Nucleus accumbens (tissue), 56 donors: ENCODE measurements at regions not wholly inside any gene's neighbourhood (a gene's known extent, or its start where the extent isn't known, plus 50 kb on each side); places are given as distances from the start of the nearest gene placed in this dataset.

Source experiments
- DNase-seq, 56 donors: peaks; one replicate each; lab custom pipeline; 2025; lab: John Stamatoyannopoulos, UW

DNA sequence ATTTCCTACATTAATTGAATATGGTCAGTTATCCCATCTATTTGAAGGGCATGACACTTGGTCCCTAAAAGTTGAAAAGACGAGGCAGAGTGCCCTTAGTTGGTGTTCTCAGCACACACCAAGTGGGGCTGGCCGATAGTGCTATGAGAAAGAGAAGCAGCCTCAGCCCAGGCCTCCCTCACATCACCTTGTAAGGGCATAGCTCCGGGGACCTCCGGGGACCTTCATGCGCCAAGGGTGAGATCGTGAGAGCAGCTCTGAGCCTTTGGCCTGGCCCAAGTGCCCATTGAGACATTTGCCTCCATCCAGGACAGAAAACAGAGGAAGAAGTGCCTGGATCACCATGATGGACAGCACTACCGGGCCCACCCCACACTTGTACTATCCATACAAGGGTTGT lies 244.3 kb upstream of the COPS8 start:
- no peak for DNase-seq

DNA sequence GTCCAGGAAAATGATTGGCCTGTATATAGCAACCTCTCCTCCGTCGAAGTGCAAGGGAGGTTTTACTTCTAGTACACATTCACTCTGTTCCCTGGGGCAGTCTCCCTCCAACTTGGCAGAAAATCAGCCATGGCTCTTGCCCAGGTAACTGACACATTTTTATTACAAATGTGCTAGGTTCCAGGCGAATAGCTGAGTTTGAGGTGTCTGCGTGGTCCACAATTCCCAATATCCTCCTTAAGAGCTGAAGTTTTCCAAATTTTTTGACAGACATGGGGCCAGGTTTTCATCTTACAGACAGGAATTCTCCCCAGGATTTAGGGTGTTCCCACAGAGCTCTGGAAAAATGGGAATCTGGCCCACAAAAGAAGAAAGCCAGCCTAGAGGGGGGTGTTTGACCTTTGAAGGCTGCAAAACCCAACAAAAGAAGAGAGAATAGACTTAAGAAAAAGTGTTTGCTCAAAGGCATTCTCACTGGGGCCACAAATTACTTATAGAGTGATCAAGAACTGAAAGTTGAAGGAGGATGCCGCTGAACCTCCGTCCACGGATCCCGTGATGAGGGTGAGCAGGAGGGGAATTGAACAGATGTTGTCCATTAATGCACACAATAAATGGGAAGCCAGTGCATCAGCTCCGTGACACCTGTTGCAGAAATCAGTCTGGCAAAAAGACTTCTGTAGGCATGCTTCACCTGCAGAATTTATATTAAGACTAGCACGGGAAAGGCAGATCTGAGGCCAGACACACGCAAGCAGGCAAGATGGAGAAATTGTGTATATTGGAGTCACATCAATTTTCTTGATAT lies 242.3 kb upstream of the COPS8 start:
- no peak for DNase-seq

DNA sequence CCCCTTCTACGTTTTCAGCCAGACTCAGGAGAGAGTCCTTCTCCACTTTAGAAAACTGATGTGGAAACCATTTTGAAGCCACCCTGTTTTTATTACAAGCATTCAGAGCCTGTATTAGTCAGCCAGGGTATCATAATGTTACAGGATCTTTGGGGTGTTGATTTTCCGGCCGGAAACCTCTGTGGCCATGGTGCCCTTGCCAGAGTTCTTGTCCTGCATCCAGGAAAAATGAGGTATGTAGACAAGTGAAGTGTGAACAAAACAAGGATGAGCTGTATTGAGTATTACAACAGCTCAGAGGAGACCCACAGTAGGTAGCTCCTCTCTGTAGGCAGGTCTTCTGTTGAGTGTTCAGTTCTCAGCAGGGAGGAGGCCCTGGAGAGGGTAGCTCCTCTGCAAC lies 241.0 kb upstream of the COPS8 start:
- no peak for DNase-seq

DNA sequence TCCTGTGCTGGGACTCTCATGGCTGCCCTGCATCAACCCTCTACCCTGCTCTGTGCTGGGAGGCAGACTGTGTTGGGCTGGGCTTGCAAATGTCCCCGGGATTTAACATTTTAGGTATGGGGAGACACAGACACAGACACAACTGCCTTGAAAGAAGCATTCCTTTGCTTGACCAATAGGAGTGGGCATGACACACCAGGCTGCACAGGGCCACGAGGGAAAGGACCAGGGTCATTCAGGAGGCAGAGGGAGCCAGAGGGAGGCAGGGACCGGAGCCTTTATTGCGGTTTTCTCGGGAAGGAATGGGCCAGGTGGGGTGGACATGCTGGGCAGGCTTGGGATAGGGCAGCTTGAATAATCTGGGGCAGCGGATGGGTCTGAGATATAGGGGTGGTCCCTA lies 238.7 kb upstream of the COPS8 start:
- DNase-seq, result no peak

DNA sequence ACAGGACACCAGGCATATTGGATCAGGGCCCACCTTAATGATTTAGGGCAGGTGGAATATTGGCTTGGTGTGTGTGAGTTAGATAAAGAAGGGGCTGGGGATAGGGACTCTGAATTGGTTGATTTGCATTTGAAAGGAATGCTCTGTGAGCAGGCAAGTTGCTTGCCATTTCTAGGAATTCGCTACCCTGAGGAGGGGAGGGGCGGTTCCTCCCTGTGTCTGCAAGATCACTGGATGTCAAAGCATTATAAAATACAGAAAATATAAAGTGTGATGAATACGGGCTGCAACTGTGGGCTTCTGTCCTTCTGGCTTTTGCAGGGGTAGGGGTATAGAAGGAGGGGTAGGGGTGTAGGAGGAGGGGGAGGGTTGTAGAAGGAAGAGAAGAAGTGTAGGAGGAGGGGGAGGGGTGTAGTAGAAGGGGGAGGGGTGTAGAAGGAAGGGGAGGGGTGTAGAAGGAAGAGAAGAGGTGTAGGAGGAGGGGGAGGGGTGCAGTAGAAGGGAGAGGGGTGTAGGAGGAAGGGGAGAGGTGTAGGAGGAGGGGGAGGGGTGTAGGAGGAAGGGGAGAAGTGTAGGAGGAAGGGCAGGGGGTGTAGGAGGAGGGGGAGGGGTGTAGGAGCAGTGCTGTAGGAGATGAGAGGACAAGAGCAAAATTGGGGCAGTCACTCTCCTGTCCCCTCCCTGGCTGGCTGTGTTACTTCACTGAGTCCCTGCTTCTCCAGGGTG lies 238.0 kb upstream of the COPS8 start:
- no peak for DNase-seq

DNA sequence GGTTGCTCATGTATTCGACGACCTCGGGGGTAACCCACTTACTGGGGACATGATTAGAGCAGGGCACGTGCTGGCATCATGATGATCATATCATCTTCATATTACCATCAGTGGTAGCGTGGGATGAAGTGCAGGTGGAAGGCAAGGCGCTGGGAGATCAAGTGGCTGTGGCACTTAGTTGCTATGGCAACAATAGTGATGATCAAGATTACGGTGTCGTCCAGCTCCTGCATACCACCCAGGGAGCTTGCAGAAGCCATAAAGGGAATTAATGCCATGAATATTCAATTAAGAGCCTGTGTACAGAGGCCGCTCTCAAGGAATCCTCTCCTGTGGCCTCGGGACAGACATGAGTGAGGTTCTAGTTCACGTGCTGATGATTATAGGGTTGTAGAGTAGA lies 237.2 kb upstream of the COPS8 start:
- peak in 1 of 56 donors; percentile 18 for DNase-seq

DNA sequence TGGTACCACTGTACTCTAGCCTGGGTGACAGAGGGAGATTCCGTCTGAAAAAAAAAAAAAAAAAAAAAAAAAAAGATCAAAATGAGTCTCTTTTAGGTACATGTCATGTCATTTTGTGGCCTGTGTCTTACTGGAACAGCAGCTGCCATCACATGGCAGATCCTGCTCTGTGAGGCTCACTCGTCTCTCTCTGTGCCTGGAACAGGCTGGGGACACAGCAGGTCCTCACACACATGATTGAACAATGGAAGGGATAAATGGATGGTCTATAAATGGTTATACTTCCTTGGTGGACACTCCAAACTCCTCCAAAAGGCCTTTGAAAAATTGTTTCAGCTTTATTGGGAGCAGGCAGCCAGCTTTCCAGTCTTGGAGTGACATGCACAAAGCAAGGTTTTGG lies 236.2 kb upstream of the COPS8 start:
- no peak for DNase-seq

DNA sequence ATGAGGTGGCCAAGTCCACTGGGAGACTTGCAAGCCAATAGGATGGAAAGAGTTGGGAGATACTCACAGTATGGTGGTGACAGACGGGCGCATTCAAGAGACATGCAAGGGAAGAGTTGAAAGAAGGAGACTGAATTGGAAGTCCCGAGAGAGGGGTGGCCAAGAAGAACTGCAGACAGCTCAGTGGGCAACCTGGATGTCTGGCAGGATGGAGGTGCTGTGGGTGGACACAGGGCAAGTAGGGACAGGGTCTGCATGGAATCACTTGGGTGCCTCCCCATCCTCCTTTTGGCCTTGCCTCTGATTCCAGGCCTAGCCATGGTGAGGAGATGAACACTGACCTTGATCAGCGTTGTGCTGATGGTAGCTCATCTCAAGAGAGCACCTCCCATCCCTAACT lies 235.7 kb upstream of the COPS8 start:
- no peak for DNase-seq

DNA sequence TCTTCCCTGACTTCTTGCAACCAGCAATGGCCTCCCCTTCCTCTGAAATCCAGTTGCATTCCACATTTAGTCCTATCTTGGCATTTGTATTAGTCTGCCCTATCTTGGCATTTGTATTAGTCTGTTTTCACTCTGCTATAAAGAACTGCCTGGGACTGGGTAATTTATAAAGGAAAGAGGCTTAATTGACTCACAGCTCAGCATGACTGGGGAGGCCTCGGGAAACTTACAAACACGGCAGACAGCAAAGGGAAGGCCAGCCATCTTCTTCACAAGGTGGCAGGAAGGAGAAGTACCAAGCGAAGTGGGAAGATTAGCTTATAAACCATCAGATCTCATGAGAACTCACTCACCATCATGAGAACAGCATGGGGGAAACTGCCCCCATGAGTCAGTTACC lies 234.5 kb upstream of the COPS8 start:
- DNase-seq, result no peak

DNA sequence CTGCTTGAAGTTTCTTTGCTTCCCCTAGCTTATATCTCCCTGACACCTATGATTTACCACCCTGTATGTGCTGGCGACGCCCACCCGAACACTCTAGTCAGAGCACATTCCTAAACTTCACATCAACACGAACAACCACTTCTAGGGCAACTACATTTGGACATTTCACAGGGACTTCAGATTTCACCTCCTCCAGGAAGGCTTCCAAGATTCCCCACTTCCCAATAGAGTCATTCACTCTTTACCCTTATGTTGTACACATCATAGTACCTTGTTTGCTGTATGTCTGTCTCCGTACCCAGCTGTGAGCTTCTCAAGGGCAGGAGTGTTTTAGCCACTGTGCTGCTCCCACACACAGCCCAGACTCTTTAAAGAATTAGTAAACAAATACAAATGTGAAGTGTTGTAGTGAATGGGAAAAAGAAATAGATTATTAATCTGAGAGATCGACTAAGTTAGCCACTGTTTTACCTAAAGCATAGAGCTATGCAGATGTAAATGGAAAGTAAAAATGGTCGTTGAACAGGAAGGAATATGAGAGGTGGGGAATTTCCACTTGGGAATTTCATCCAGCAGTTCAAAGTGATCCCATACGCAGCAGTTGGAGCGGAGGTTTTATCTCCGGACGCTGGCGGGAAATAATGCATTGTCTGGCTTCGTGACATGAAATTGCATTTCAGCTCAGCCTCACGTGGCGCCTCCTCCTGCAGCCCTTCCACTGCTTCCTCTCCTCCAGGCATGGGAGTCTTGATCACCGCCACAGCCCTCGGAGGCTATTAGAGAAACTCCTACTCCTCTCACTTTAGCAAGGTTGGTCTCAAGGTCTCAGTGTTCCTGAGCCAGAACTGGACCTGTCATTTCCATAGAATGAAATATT lies 233.4 kb upstream of the COPS8 start:
- DNase-seq, result no peak

DNA sequence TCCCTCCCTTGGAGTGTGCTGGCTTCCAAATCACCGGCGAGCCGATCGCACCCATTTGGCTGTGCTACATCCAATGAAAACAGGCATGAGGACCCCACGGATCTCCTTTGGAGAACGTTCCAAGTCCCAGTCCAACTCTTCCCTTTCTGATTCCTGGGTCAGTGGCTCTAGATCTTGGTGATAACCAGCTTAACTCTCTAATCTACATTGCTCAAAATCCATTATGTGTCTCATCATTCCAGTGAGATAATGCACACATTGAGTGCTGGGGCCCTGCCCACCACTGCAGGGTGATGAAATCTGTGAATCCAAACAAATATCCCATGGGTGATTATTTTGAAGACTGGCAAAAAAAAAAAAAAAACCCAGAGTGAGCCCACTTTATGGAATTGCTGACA lies 232.7 kb upstream of the COPS8 start:
- no peak for DNase-seq

DNA sequence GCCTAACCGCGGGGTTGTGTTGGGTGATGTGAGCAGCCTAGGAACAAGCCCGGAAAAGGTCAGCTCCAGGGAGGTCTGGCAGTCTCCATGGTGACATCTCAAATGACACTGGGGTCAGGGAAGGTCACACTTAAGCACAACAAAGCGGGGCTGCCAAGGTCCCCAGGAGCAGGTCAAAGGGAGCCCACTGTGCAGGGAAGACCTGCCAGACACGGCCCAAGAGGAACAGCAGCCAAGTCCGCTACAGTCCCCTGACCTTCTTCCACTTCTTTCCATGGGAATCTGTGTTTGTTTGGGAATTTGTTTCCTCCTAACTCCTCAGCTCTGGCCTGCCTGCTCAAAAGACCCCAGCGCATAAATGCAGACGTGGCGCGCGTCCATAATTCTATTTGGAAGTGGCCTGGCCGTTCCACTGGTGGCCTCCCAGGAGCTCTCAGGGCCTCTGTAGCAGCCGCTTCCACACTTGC lies 232.1 kb upstream of the COPS8 start:
- DNase-seq, result no peak

DNA sequence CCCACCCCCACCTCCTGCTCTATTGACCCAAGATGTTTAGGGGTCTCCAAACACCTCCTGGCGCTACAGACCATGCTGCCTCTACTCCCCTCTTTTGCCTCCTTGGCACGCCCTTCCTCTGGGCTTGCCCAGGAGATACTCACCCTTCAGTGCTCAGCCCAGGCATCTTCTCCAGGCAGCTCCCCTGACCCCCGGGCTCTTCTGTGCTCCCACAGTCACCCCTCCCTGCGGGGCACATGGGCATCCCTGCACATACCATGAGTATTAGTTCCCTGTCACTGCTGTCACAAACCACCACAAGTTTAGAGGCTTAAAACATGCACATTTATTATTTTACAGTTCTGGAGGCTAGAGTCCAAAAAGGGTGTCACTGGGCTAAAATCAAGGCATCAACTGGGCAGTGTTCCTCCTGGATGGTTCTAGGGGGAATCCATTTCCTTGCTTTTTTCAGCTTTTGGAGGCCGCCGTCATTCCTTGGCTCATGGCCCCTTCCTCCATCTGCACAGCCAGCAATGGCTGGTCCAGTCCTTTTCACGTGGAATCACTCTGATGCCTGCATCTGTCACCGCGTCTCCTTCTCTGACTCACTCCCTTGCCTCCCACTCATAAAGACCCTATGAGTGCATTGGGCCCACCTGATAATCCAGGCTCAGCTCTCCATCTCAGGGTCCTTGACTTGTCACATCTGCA lies 230.4 kb upstream of the COPS8 start:
- no peak for DNase-seq

DNA sequence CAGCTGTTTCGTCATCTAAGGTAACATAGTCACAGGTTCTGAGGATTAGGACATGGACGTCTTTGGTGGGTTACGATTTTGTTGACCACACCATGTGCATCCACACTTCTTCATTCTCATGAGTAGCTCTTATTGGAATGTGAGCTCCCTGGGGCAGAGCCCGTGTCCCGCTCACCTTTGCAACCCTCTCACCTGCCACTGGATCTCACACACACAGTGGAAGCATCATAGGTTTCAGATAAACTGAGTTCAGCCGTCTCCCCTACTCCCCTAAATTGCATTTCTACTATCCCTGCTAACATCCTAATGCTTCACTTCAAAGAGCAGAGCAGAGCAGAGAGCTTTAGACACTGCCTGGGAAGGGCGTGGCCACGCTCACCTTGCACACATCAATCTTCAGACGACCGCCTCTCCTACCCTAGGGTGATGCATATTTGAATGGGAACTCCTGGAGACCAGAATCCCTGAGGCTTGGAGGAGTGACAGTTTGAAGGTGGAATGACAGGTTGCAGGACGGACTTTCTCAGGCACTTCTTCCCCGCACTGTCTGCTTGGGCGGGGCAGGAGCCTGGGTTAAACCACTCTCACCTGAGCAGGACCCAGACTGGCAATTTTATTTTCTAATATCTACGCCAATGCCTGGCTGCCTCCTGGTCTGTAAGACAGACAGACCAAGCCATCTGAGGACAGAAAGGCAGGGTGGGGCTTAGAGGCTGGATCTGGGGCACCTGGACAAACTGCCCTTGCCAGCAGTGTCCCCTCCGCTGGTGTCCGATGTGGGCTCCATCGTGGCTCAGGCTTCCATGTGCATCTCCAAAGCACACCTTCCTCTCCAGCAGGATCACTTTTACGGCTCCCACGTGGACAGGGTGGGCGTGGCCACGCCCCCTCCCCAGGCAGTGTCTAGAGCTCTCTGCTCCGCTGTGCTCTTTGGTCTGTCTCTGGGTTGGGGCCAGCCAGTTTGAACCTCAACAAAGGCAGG lies 229.5 kb upstream of the COPS8 start:
- DNase-seq, result no peak

DNA sequence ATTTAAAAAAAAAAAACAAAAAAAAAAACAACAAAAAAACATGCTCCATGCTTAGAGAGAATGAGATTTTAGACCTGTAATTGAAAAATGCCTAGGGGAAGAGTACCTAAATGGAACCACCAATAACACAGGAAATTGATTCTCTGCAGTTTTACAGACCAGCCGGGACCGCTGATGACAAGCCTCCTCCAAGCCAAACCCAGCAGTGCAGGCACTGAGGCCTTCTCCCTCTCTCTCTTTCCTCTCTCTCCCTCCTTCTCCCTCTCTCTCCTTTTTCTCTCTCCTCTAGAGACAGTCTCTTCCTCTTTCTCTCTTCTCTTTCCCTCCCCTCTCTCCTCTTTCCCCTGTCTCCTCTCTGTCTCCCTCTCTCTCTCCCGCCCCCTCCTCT lies 228.8 kb upstream of the COPS8 start:
- DNase-seq, result no peak

DNA sequence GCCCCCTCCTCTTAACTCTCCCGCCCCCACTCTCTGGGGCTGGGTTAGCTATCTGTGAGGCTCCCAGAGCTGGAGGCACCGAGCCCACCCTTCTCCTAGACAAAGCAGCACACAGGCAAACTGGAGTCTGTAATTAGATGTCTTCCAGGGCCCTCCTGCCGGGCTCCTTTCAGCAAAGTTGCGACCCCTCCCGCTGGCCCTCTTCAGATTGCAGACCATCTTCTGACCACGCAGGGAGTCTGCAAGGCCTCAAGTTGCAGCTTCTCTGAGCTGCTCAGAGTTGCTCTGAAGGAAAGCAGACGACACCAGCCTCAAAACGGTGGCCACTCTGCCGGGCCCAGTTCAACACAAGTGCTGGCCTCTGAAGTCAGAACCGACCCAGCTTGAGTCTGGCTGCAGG lies 228.4 kb upstream of the COPS8 start:
- DNase-seq, result no peak

DNA sequence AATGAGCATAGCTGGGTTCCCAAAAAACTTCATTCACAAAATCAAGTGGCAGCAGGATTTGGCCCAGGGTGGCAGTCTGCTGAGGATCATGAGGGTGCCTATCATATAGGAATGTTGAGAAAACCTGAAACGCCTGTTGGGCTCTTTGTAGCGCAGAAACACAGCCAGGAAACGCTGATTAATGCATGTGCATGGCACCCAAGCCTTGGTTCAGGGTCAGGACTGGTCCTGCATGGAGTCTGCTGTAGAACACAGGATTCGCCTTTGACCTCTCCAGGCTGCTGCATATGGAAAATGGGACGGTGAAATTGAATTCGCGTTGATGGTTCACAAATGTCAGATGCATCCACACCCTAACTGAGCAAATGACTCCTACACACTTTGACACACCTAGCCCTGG lies 227.9 kb upstream of the COPS8 start:
- no peak for DNase-seq

DNA sequence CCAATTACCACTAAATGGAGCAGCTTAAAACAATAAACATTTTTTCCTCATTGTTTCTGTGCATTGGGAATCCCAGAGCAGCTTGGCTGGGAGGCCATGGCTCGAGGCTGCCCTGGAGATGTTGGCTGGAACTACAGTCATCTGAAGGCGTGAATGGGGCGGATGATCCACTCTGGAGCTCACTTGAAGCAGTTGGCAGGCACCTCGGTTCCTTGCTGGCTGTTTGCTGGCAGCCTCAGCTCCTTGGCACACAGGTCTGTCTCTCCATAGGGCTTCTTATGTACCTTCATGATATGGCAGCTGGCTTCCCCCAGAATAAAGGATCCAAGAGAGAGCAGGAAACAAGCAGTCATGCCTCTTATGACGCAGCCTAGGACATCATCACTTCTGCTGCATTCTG lies 227.0 kb upstream of the COPS8 start:
- DNase-seq, result peak in 4 of 56 donors; percentile 10 to 34 (median 18)

DNA sequence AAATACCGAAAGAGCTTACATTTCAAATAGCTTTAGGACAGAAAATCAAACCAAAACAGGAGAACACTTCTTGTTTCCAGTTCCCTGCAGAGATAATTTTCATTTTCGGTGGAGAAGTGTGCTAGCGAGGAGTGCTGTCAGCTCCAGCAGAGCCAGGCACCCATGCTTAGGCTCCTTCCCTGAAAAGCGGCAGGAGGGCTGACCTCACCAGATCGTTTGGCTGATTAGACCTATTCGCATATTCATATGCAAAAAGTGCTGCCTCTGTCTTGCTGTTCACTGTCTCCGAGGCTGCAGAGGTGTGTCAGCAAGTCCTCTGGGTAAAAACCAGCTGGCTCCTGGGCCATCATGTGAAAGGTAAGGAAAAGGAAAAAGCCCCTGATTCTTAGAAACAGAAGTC lies 225.8 kb upstream of the COPS8 start:
- DNase-seq, result no peak
